ENCODE measurements at regions not wholly inside any gene's neighbourhood (a gene's known extent, or its start where the extent isn't known, plus 50 kb on each side); places are given as distances from the start of the nearest gene placed in this dataset.

DNA sequence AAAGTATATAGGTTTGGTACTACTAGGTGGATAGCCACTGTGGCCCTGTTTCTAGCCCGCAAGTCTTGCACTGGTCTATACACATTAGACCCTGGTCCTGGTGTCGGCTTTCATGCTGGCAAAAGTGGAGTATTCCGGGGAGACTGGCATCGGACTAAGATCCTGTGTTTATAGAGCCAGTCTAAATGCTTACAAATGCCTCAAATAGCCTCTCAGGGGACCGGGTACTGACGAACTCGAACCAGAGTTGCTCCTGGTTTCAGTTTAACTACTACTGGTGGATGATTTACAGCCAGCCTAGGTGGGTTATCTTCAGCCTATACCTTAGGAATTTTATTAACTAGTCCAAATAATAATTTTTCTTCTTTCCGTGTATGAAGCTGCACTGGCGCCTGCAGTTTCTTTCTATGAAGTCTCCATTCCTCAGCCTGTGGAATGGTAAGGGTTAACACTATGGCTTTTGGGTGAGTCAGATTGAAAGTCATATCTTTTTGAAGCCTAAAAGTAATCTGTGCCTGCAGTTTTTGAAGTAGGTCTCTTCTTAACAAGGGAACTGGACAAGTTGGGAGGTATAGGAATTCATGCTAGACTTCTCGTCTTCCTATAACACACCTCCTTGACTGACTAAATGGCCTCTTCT lies 51.3 kb downstream of the OR10H4 start:
- H3K4me3 ChIP-seq (ENCODE audit: low read depth, low read length), result no peak overlapping the region
- peak; percentile 26 for DNase-seq (ENCODE audit: low read depth)
- TF ChIP-seq, protein P1, sequence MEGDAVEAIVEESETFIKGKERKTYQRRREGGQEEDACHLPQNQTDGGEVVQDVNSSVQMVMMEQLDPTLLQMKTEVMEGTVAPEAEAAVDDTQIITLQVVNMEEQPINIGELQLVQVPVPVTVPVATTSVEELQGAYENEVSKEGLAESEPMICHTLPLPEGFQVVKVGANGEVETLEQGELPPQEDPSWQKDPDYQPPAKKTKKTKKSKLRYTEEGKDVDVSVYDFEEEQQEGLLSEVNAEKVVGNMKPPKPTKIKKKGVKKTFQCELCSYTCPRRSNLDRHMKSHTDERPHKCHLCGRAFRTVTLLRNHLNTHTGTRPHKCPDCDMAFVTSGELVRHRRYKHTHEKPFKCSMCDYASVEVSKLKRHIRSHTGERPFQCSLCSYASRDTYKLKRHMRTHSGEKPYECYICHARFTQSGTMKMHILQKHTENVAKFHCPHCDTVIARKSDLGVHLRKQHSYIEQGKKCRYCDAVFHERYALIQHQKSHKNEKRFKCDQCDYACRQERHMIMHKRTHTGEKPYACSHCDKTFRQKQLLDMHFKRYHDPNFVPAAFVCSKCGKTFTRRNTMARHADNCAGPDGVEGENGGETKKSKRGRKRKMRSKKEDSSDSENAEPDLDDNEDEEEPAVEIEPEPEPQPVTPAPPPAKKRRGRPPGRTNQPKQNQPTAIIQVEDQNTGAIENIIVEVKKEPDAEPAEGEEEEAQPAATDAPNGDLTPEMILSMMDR (IDR thresholded peaks at IDR 0.05; ENCODE audit: insufficient read depth, low read depth, low read length, missing control alignments), result no peak

DNA sequence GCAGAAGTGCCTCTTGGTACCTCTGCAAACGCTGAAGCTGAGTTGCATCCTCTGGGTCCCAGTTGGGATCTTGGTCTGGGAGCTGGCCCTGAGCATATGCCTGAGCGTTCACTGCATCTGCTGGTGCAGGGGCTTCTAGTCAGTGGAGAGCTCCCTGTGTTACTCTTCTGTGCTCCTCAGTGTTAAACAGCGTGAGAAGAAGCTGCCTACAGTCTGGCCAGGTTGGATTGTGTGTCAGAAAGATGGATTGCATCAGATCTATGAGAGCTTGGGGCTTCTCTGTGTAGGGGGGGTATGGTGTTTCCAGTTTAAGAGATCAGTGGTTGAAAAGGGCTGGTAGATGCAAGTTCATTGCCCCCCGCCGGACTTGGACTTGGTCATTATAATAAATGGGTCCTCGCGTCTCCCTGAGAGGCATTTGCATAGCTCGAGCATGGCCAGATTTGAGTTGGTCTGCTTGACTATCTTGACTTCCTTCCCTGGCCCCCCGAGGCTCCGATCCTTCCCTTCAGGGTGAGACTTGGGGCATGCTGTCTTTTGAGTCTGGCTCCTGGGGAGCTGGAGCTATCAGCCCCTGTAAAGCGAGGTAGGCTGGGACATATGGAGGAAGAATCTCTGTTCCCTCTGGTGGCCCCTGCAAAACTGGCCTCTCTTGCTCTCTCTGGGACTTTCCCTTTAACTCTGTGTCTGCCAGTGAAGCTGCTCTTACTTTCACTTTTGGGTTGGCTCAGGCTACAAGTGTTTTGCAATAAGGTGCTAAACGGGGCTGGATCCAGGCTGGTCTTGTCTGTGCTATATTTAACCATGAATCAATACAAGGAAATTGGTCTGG lies 52.9 kb downstream of the OR10H4 start:
- peak overlapping the region; percentile 27 for H3K4me3 ChIP-seq (ENCODE audit: low read depth, low read length)
- peak; percentile 84 for DNase-seq (ENCODE audit: low read depth)
- TF ChIP-seq, protein P1 (IDR thresholded peaks at IDR 0.05; ENCODE audit: insufficient read depth, low read depth, low read length, missing control alignments), result no peak

DNA sequence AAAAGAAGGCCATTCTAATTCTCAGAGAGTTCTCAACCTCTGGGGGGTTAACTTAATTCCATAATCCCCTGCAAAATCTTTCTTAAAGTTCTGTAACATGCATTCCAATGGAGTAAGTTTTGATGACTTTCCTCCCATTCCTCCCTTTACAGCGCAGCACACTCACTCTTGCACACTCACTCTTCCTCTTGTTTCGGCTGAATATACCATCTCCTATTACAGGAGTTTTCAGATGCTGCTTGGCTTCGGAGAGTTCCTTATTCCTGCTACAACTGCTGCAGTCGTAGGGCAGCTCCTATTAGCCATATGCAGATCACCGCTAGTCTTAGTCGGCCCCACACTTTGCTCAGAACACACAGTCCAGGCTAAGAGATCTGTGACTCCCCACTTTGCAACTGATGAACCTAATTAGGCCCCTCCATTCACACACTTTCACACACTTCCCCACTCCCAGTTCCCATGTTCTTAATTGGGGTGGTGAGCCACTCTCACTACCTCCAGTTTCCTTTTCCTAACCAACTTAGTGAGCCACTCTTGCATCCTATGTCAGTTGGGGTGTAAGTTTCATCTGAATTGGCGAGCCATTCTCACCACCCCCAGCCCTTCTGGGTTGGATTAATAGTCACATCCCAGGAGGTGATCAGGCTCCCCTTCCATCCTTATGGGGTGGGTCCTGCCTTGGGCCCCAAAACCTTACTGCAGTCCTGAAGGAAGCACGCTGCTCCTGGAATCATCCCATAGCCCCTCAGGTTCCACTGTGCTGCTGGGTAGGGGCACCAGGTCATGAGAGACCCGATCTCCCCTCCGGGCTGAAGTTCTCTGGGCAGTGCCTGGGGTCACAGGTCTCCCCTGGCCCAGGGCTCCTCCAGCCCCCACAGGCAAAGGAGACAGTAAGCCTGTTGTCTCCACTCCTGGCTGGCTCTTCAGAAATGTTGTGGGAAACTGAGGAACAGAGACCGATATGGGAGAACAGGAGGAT lies 53.9 kb downstream of the OR10H4 start:
- peak overlapping the region; percentile 27 for H3K4me3 ChIP-seq (ENCODE audit: low read depth, low read length)
- TF ChIP-seq, protein P1 (IDR thresholded peaks at IDR 0.05; ENCODE audit: insufficient read depth, low read depth, low read length, missing control alignments), result no peak
- DNase-seq (ENCODE audit: low read depth), result no peak

DNA sequence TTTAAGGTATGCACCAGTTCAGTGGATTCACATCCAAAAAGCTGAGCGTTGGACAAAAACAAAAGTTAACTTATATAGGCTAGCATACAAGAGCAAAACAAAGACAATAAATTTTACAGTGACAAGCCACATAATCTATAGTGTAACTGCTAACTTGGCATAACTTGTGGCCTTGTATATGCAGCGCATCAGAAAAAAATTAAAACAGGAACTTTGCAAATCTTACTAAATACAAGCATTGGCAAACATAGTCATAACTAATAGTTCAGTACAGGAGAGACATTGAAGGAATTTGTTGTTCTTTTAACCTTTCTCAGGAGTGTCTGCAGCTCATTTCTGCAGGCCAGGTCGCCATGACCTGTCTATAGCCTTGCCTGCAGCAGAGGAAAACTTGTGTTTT lies 54.6 kb downstream of the OR10H4 start:
- no peak for DNase-seq (ENCODE audit: low read depth)
- H3K4me3 ChIP-seq (ENCODE audit: low read depth, low read length), result no peak overlapping the region
- TF ChIP-seq, protein P1 (IDR thresholded peaks at IDR 0.05; ENCODE audit: insufficient read depth, low read depth, low read length, missing control alignments), result no peak

DNA sequence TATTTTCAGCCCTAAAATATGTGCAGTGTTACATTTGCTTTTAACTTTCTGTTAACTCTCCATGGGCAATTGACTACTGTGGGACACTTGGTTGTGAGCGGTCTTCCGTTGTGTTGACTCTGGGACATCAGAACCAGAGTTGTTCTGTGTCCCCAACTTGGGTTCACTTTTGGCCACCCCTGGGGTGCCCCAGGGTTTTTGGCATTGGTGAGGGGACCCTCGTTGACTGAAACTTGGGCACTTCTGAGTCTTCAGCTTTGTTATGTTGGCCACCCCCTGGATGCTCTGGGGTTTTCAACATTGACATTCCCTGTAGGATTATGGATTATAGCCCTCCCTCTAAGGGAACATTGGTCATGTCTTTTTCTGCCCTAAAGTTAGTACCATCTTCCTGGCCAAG lies 57.1 kb downstream of the OR10H4 start:
- TF ChIP-seq, protein P1 (IDR thresholded peaks at IDR 0.05; ENCODE audit: insufficient read depth, low read depth, low read length, missing control alignments), result no peak
- no peak for DNase-seq (ENCODE audit: low read depth)
- H3K4me3 ChIP-seq (ENCODE audit: low read depth, low read length), result no peak overlapping the region

DNA sequence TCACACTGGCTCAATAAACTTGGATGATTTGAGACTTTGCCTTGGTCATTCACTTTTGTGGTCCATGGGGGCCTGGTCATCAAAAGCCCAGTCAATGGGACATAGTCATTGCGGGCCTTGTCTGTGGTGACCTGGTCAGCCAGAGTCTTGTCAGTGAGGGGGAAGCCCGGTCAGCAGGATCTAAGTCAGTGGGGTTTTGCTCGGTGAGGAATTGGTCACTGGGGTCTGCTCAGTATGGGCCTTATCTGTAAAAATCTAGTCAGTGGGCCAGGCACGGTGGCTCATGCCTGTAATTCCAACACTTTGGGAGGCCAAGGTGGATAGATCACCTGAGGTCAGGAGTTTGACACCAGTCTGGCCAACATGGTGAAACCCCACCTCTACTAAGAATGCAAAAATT lies 63.7 kb upstream of the TPM4 start:
- no peak for DNase-seq (ENCODE audit: low read depth)
- no peak overlapping the region for H3K4me3 ChIP-seq (ENCODE audit: low read depth, low read length)
- TF ChIP-seq, protein P1 (IDR thresholded peaks at IDR 0.05; ENCODE audit: insufficient read depth, low read depth, low read length, missing control alignments), result no peak
